Mesenchymal stem cell (in vitro differentiated cells and primary cell): ENCODE measurements at regions not wholly inside any gene's neighbourhood (a gene's known extent, or its start where the extent isn't known, plus 50 kb on each side); places are given as distances from the start of the nearest gene placed in this dataset.

Source experiments
- DNase-seq: peaks from one replicate; pipeline ENCODE4 v3.0.0-alpha.2; 2013
- H2AFZ ChIP-seq: one replicate; pipeline ENCODE4 v1.6.1; 2013; ENCODE audit warnings: low read depth, mild to moderate bottlenecking, control low read depth, inconsistent platforms, low read length, moderate library complexity
- H2AK5ac ChIP-seq: 2 replicates; pipeline ENCODE4 v1.6.1; 2013; ENCODE audit warnings: low read length, moderate library complexity, mild to moderate bottlenecking, inconsistent platforms; ENCODE audit not compliant: severe bottlenecking
- H2BK120ac ChIP-seq: one replicate; pipeline ENCODE4 v1.6.1; 2013; ENCODE audit warnings: low read depth, mild to moderate bottlenecking, inconsistent platforms, low read length, moderate library complexity
- H2BK12ac ChIP-seq, 2 experiments: one replicate each; pipeline ENCODE4 v1.6.1; 2013; ENCODE audit warnings: inconsistent platforms in 2 of 2, low read length in 2 of 2, mild to moderate bottlenecking in 2 of 2, moderate library complexity in 2 of 2, control low read depth in 1 of 2
- H2BK15ac ChIP-seq: one replicate; pipeline ENCODE4 v1.6.1; 2013; ENCODE audit warnings: mild to moderate bottlenecking, low read depth, inconsistent platforms; ENCODE audit not compliant: poor library complexity, severe bottlenecking
- H2BK5ac ChIP-seq: 2 replicates; pipeline ENCODE4 v1.6.1; 2013; ENCODE audit warnings: low read depth, mild to moderate bottlenecking, low read length, control low read depth, inconsistent platforms; ENCODE audit not compliant: poor library complexity, severe bottlenecking
- H3K14ac ChIP-seq, 2 experiments: one replicate each; pipeline ENCODE4 v1.6.1; 2013; ENCODE audit warnings: inconsistent platforms in 2 of 2, low read length in 2 of 2, control low read depth in 1 of 2, mild to moderate bottlenecking in 1 of 2, moderate library complexity in 1 of 2
- H3K18ac ChIP-seq, 2 experiments: one replicate each; pipeline ENCODE4 v1.6.1; 2013; ENCODE audit warnings: inconsistent platforms in 2 of 2, low read length in 2 of 2, control low read depth in 1 of 2, low read depth in 1 of 2, mild to moderate bottlenecking in 1 of 2
- H3K23ac ChIP-seq, 2 experiments: one replicate each; pipeline ENCODE4 v1.6.1; 2013; ENCODE audit warnings: inconsistent platforms in 2 of 2, low read length in 2 of 2, mild to moderate bottlenecking in 2 of 2, moderate library complexity in 2 of 2, control low read depth in 1 of 2
- H3K27ac ChIP-seq: 2 replicates; pipeline ENCODE4 v1.5.1; 2013; ENCODE audit warnings: mild to moderate bottlenecking, moderate library complexity, low read length, control low read depth, inconsistent platforms; ENCODE audit not compliant: poor library complexity, severe bottlenecking
- H3K27me3 ChIP-seq, 2 experiments: 2 replicates each; pipeline versions ENCODE4 v1.6.1 to v1.7.0; 2013; ENCODE audit warnings: low read length in 2 of 2, mild to moderate bottlenecking in 2 of 2, moderate library complexity in 2 of 2, control low read depth in 1 of 2, inconsistent platforms in 1 of 2; ENCODE audit not compliant: control insufficient read depth in 1 of 2, insufficient read depth in 1 of 2
- H3K36me3 ChIP-seq, 2 experiments: 2 replicates each; pipeline versions ENCODE4 v1.6.1 to v1.7.0; 2013; ENCODE audit warnings: low read length in 2 of 2, control low read depth in 1 of 2, inconsistent platforms in 1 of 2, low read depth in 1 of 2, mild to moderate bottlenecking in 1 of 2; ENCODE audit not compliant: insufficient read depth in 2 of 2, control insufficient read depth in 1 of 2
- H3K4ac ChIP-seq, 2 experiments: one replicate each; pipeline ENCODE4 v1.6.1; 2013; ENCODE audit warnings: inconsistent platforms in 2 of 2, low read length in 2 of 2, mild to moderate bottlenecking in 2 of 2, moderate library complexity in 2 of 2, control low read depth in 1 of 2, low read depth in 1 of 2
- H3K4me1 ChIP-seq: 2 replicates; pipeline ENCODE4 v1.6.1; 2013; ENCODE audit warnings: low read depth, low read length, control low read depth; ENCODE audit not compliant: control insufficient read depth, insufficient read depth
- H3K4me2 ChIP-seq: 2 replicates; pipeline ENCODE4 v1.6.1; 2013; ENCODE audit warnings: low read length, mild to moderate bottlenecking, inconsistent platforms; ENCODE audit not compliant: poor library complexity, severe bottlenecking
- H3K4me3 ChIP-seq, 2 experiments: 2 replicates each; pipeline versions ENCODE4 v1.5.1 to v1.7.0; 2013; ENCODE audit warnings: low read length in 2 of 2, mild to moderate bottlenecking in 2 of 2, control low read depth in 1 of 2, low read depth in 1 of 2; ENCODE audit not compliant: insufficient read depth in 1 of 2
- H3K79me1 ChIP-seq: replicated peaks from 2 replicates; pipeline ENCODE4 v1.6.1; 2013; ENCODE audit warnings: mild to moderate bottlenecking, control low read depth, low read length, inconsistent platforms; ENCODE audit not compliant: poor library complexity, severe bottlenecking
- H3K9ac ChIP-seq: 2 replicates; pipeline ENCODE4 v1.7.0; 2013; ENCODE audit warnings: mild to moderate bottlenecking, low read length, moderate library complexity
- H3K9me3 ChIP-seq: 2 replicates; pipeline ENCODE4 v1.7.0; 2013; ENCODE audit warnings: mild to moderate bottlenecking, low read length; ENCODE audit not compliant: control insufficient read depth
- H4K8ac ChIP-seq: one replicate; pipeline ENCODE4 v1.6.1; 2013; ENCODE audit warnings: inconsistent platforms, mild to moderate bottlenecking, low read length, moderate library complexity
- H4K91ac ChIP-seq: one replicate; pipeline ENCODE4 v1.6.1; 2013; ENCODE audit warnings: mild to moderate bottlenecking, low read length, inconsistent platforms
- WGBS: methylation state at CpG from one replicate; pipeline ENCODE4 v1.1.7; 2013; ENCODE audit warnings: mixed read lengths; 5-methylcytosine and 5-hydroxymethylcytosine counted together

DNA sequence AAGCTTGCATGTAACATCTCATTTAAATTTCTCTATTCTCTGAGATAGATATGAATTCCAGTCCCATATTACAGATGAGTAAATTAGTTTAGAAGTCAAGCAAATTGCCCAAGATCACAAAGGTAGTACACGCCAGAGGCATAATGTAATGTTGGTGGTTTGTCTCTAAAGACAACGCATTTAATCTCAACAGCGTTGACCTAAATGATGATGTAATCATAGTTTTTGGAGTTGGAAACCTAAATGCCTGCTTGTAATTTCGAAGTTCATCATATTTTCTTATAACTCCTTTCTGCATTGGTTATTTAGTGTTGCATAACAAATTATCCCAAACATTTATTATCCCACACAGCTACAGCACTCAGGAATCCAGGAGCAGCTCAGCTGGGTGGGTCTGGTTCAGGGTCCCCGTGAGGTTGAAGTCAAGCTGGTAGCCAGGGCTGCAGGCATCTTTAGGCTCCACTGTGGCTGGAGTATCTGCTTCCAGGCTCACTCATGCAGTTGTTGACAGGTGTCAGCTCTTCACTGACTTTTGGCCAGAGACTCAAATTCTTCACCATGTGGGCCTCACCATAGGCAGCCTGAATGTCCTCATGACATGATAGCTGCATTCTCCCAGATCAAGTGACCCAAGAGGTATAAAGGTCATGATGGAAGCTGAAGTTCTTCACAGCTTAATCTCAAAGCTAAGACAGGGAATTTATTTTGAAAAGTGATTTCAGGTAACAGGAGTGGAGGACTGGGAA lies 122.0 kb upstream of the SPTLC3 start:
- DNase-seq: no peak
- Histone ChIP-seq H3K36me3 (no peaks in the 10 kb centered on the region), H2BK5ac (no peak overlapping the region), H3K4me2 (no peak overlapping the region), H2BK15ac (no peak overlapping the region), H4K8ac (no peak overlapping the region), H3K4ac (no peak overlapping the region), H3K27ac (no peak overlapping the region), H2AK5ac (no peak overlapping the region), H3K9me3 (no peaks in the 10 kb centered on the region), H2AFZ (no peak overlapping the region), H2BK12ac (peak overlapping the region in 1 of 2 experiments; percentile 19), H3K18ac (peak overlapping the region in 1 of 2 experiments; percentile 68), H3K27me3 (peaks cover 0 to 10% of the 10 kb centered on the region in 2 experiments), H3K79me1 (no peaks in the 10 kb centered on the region), H3K23ac (no peak overlapping the region), H3K4me1 (no peaks in the 10 kb centered on the region), H3K4me3 (no peak overlapping the region), H4K91ac (no peak overlapping the region), H3K14ac (no peak overlapping the region), H3K9ac (no peak overlapping the region), H2BK120ac (no peak overlapping the region)
- WGBS: 98% methylated on average over 4 of the region's 5 CpGs

DNA sequence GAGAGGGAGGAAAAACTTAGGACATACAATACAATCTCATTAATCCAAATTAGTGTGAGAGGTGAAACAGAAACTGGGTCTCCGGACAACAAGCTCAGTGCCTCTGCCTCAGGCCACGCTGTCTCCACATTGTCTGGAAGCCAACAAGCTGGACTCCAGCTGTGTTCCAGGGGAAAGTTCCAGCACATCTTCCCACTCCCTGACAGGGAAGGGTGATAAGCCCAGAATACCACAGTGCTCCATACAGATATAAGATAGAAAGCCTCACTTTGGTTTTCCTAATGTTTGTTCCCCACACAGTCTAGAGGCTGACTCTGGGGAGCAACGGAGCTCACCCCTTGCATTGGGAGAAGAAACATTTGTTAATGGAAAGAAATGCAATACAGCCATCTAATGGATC lies 117.1 kb upstream of the SPTLC3 start:
- Histone ChIP-seq H2BK5ac (no peak overlapping the region), H2BK12ac (peak overlapping the region in 1 of 2 experiments; percentile 79), H2BK120ac (no peak overlapping the region), H3K4me2 (no peak overlapping the region), H2AFZ (no peak overlapping the region), H3K14ac (no peak overlapping the region), H3K79me1 (no peaks in the 10 kb centered on the region), H3K18ac (peak overlapping the region in 1 of 2 experiments; percentile 26), H3K27ac (no peak overlapping the region), H2BK15ac (no peak overlapping the region), H3K23ac (no peak overlapping the region), H3K4me3 (no peak overlapping the region), H2AK5ac (no peak overlapping the region), H3K4me1 (no peaks in the 10 kb centered on the region), H4K91ac (no peak overlapping the region), H3K36me3 (no peaks in the 10 kb centered on the region), H3K9me3 (no peaks in the 10 kb centered on the region), H3K27me3 (peaks cover 17 to 18% of the 10 kb centered on the region in 2 experiments), H4K8ac (no peak overlapping the region), H3K4ac (no peak overlapping the region), H3K9ac (no peak overlapping the region)
- WGBS: 97% methylated on average over 3 of the region's 3 CpGs
- DNase-seq: no peak

DNA sequence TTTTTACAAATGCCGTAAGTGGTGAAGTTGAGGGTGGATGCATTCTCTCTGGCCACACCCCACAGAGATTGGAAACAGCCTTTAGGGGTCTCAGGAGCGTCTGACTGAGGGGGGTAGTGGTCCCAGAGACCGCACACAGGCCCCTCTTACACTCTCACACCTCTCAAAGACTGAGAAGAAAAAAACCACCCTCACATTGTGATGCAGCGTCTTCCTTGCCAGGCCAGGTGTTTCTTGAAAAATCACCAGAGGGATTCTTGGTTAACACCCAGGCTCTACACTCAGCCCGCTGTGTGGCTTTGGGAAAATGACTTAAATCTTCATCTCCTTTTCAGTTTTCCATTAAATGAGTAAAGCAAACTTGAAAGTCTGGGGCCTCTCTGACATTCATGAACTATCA lies 115.8 kb upstream of the SPTLC3 start:
- no peak overlapping the region for H2BK15ac ChIP-seq
- no peak overlapping the region for H3K14ac ChIP-seq
- no peak overlapping the region for H2BK120ac ChIP-seq
- no peak overlapping the region for H2AFZ ChIP-seq
- DNase-seq: no peak
- peaks cover 15 to 17% of the 10 kb centered on the region in 2 experiments for H3K27me3 ChIP-seq
- no peaks in the 10 kb centered on the region for H3K36me3 ChIP-seq
- WGBS: 82% methylated on average over 4 of the region's 5 CpGs
- no peak overlapping the region for H3K4ac ChIP-seq
- H3K79me1 ChIP-seq: no peaks in the 10 kb centered on the region
- H3K4me2 ChIP-seq: no peak overlapping the region
- no peaks in the 10 kb centered on the region for H3K9me3 ChIP-seq
- H2BK12ac ChIP-seq: no peak overlapping the region
- H3K4me3 ChIP-seq: no peak overlapping the region
- H2BK5ac ChIP-seq: no peak overlapping the region
- no peak overlapping the region for H3K23ac ChIP-seq
- H3K18ac ChIP-seq: peak overlapping the region in 1 of 2 experiments; percentile 48
- H3K27ac ChIP-seq: no peak overlapping the region
- no peaks in the 10 kb centered on the region for H3K4me1 ChIP-seq
- no peak overlapping the region for H4K8ac ChIP-seq
- H2AK5ac ChIP-seq: no peak overlapping the region
- H4K91ac ChIP-seq: no peak overlapping the region
- H3K9ac ChIP-seq: no peak overlapping the region

DNA sequence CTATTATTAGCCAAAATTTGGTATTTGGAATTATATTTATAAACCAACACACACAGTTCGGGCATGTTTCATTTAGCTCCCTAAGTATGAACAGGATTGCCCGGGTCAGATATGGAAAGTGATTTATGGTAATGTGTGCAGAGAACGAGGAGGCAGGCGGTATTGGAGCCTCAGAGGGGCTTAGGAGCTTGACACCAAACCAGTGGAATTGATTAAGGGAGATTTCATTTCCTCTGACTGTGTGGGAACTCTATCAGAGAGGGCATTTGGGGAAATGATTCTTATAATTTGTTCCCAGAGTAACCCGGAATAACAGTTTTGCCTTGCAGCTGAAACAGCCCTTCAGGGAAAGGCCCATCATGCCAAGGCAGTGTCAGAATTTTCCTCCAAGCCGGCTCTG lies 115.1 kb upstream of the SPTLC3 start:
- Histone ChIP-seq H4K91ac (no peak overlapping the region), H4K8ac (no peak overlapping the region), H3K4me1 (no peaks in the 10 kb centered on the region), H3K14ac (no peak overlapping the region), H3K27me3 (peaks cover 17 to 20% of the 10 kb centered on the region in 2 experiments), H2BK5ac (no peak overlapping the region), H2BK120ac (no peak overlapping the region), H3K9me3 (no peaks in the 10 kb centered on the region), H3K36me3 (no peaks in the 10 kb centered on the region), H2AK5ac (no peak overlapping the region), H3K79me1 (no peaks in the 10 kb centered on the region), H3K4me3 (no peak overlapping the region), H3K4me2 (no peak overlapping the region), H3K27ac (no peak overlapping the region), H2AFZ (no peak overlapping the region), H2BK15ac (no peak overlapping the region), H3K18ac (no peak overlapping the region), H3K9ac (no peak overlapping the region), H2BK12ac (no peak overlapping the region), H3K4ac (no peak overlapping the region), H3K23ac (no peak overlapping the region)
- WGBS: 86% methylated on average over 6 of the region's 6 CpGs
- DNase-seq: no peak
